ENCODE measurements at regions not wholly inside any gene's neighbourhood (a gene's known extent, or its start where the extent isn't known, plus 50 kb on each side); places are given as distances from the start of the nearest gene placed in this dataset.

DNA sequence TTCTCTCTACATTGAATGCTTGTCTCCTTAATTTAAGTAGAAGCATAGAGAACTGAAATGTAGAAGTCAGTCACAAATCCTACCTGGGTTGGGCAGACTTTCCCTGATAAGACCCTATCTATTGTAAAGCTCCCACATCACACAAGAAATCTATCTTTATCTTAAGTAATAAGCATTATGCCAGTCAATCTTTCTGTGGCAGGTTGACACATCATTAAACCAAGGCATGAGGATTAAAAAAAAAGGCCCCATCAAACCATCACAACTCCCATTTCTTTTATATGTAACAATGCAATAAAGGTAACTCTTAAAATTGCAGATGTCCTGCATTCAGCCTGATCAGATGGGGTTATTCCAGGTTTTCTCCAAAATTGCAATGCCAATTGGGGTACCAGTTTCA is 311.8 kb downstream of the TOX3 start:
- Histone ChIP-seq H3K9me3 (ENCODE audit: control insufficient read depth in 1 of 2, low read length in 2 of 2) (no peaks in the 10 kb centered on the region), H3K4me1 (ENCODE audit: insufficient read depth, low read length) (no peaks in the 10 kb centered on the region), H3K36me3 (ENCODE audit: insufficient read depth, low read length) (no peaks in the 10 kb centered on the region), H3K27me3 (ENCODE audit: insufficient read depth, low read length) (no peaks in the 10 kb centered on the region), H3K4me3 (ENCODE audit: low read length in 2 of 2) (no peak overlapping the region), H3K27ac (ENCODE audit: low read depth, low read length) (no peak overlapping the region)
- H3K9me3 Mint-ChIP-seq: peaks cover 0 to 3% (median 0%) of the 10 kb centered on the region in 8 donors
- DNase-seq: no peak
- CTCF ChIA-PET (ENCODE audit: partially characterized antibody): no interaction called here
- H3K27ac Mint-ChIP-seq: no peak overlapping the region
- intact Hi-C loops (cut with micrococcal nuclease): no loop called here
- no peaks in the 10 kb centered on the region for H3K27me3 Mint-ChIP-seq
- no peaks in the 10 kb centered on the region for H3K36me3 Mint-ChIP-seq
- no peak overlapping the region for H3K4me3 Mint-ChIP-seq
- H3K4me1 Mint-ChIP-seq: no peaks in the 10 kb centered on the region
- POLR2A ChIA-PET (ENCODE audit: partially characterized antibody): no interaction called here

DNA sequence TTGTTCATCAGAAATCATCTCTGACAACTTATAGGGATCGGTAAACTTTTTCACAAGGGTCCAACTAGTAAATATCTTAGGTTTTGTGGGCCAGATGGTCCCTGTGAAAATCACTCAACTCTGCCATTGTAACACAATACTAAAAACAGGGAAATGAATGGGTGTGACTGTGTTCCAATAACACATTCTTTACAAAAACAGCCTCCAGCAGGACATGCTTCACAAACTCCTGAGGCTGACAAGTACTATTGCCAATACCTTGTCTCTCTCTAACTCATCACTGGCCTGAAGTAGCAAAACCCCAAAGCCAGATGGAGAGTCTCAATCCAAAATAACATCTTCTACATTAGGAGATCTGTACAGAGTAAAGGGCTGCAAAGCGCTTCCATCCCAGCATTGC is 312.3 kb downstream of the TOX3 start:
- Histone ChIP-seq H3K9me3 (ENCODE audit: control insufficient read depth in 1 of 2, low read length in 2 of 2) (no peaks in the 10 kb centered on the region), H3K4me1 (ENCODE audit: insufficient read depth, low read length) (no peaks in the 10 kb centered on the region), H3K36me3 (ENCODE audit: insufficient read depth, low read length) (no peaks in the 10 kb centered on the region), H3K27ac (ENCODE audit: low read depth, low read length) (no peak overlapping the region), H3K27me3 (ENCODE audit: insufficient read depth, low read length) (no peaks in the 10 kb centered on the region), H3K4me3 (ENCODE audit: low read length in 2 of 2) (no peak overlapping the region)
- no peak overlapping the region for H3K4me3 Mint-ChIP-seq
- H3K27ac Mint-ChIP-seq: no peak overlapping the region
- CTCF ChIA-PET (ENCODE audit: partially characterized antibody): no interaction called here
- POLR2A ChIA-PET (ENCODE audit: partially characterized antibody): no interaction called here
- peaks cover 0 to 3% (median 0%) of the 10 kb centered on the region in 8 donors for H3K9me3 Mint-ChIP-seq
- H3K36me3 Mint-ChIP-seq: no peaks in the 10 kb centered on the region
- intact Hi-C loops (cut with micrococcal nuclease): no loop called here
- no peaks in the 10 kb centered on the region for H3K4me1 Mint-ChIP-seq
- no peaks in the 10 kb centered on the region for H3K27me3 Mint-ChIP-seq
- DNase-seq: no peak

DNA sequence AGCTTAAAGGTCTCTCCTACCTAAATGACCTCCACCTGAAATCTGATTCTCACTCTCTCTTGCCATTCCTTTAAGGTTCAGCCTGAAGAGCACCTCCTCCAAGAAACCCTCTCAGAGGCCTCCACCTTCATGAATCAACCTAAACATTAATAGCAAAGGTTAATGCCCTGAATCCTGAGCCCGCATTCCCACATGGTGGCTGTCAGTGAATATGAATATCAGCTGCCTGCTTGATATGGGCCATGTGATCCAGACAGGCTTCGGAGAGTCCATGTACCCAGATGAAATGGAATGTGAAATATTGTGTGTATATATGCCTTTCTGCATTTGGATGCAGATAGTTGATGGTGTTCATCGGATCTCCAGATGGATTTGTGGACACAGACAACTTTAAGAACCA is 317.5 kb downstream of the TOX3 start:
- no peak overlapping the region for H3K27ac Mint-ChIP-seq
- H3K9me3 Mint-ChIP-seq: peaks cover 0 to 3% (median 0%) of the 10 kb centered on the region in 8 donors

DNA sequence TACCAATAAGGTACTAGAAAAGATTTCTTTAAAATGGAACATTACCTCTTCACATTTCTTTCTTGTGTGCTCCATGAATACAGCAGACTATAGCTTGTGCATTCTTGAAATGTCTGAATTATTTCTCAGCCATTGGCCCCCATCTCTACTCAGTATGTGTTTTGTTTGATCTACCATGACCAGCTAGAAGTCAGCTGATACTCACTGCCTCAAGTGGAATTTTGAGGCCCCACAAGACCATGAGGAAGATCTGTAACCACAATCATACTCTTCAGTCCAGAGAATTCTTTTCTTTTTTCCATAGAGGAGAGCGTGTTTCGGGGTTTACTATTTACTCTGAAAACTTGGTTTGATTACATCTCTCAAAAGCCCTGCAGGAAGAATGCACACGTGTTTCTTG is 319.1 kb downstream of the TOX3 start:
- POLR2A ChIA-PET (ENCODE audit: partially characterized antibody): no interaction called here
- no peak overlapping the region for H3K4me3 Mint-ChIP-seq
- no peak overlapping the region for H3K27ac ChIP-seq (ENCODE audit: low read depth, low read length)

More for the DNA sequence above, 317.5 kb downstream of the TOX3 start:
- H3K9me3 ChIP-seq (ENCODE audit: control insufficient read depth in 1 of 2, low read length in 2 of 2): no peaks in the 10 kb centered on the region
- ChIA-PET CTCF (ENCODE audit: partially characterized antibody) (no interaction called here), POLR2A (ENCODE audit: partially characterized antibody) (interaction anchor here (0.6 kb wide), 1 partner anchor 9 kb away, joined by 3 read pairs; no protein-coding TSS in a partner anchor)
- Mint-ChIP-seq H3K4me1 (no peaks in the 10 kb centered on the region), H3K27me3 (no peaks in the 10 kb centered on the region), H3K4me3 (no peak overlapping the region), H3K36me3 (no peaks in the 10 kb centered on the region)
- H3K27ac ChIP-seq (ENCODE audit: low read depth, low read length): no peak overlapping the region
- no peaks in the 10 kb centered on the region for H3K36me3 ChIP-seq (ENCODE audit: insufficient read depth, low read length)
- no peak for DNase-seq
- H3K4me1 ChIP-seq (ENCODE audit: insufficient read depth, low read length): no peaks in the 10 kb centered on the region
- intact Hi-C loops (cut with micrococcal nuclease): no loop called here
- H3K4me3 ChIP-seq (ENCODE audit: low read length in 2 of 2): no peak overlapping the region
- H3K27me3 ChIP-seq (ENCODE audit: insufficient read depth, low read length): no peaks in the 10 kb centered on the region

DNA sequence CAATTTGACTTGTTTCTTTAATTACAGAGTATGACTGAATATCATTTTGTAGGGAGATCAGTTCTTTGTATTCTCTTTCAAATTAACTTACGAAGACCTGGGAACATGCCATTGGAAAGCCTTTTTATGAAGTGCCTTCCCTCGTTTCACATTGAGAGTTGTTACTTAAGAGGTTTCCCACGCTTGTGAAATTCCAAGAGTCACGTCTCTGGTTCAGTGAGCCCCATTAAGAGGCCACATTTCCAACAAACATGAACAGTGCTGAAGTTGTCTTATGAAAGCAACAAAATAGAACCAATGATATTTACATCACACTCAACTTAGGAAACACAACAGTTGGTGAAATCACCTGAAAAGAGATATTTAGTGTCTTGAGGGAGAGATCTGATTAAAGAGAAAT is 334.1 kb downstream of the TOX3 start:
- no peak overlapping the region for H3K4me3 Mint-ChIP-seq
- H3K27me3 Mint-ChIP-seq: no peaks in the 10 kb centered on the region
- Histone ChIP-seq H3K27me3 (ENCODE audit: insufficient read depth, low read length) (no peaks in the 10 kb centered on the region), H3K9me3 (ENCODE audit: control insufficient read depth in 1 of 2, low read length in 2 of 2) (no peaks in the 10 kb centered on the region), H3K36me3 (ENCODE audit: insufficient read depth, low read length) (no peaks in the 10 kb centered on the region), H3K4me3 (ENCODE audit: low read length in 2 of 2) (no peak overlapping the region), H3K27ac (ENCODE audit: low read depth, low read length) (no peak overlapping the region), H3K4me1 (ENCODE audit: insufficient read depth, low read length) (no peaks in the 10 kb centered on the region)
- POLR2A ChIA-PET (ENCODE audit: partially characterized antibody): no interaction called here
- H3K27ac Mint-ChIP-seq: no peak overlapping the region
- peaks cover 0 to 12% (median 3%) of the 10 kb centered on the region in 8 donors for H3K9me3 Mint-ChIP-seq
- intact Hi-C loops (cut with micrococcal nuclease): no loop called here
- CTCF ChIA-PET (ENCODE audit: partially characterized antibody): no interaction called here
- DNase-seq: no peak
- H3K36me3 Mint-ChIP-seq: no peaks in the 10 kb centered on the region
- no peaks in the 10 kb centered on the region for H3K4me1 Mint-ChIP-seq

More for the DNA sequence above, 319.1 kb downstream of the TOX3 start:
- no peaks in the 10 kb centered on the region for H3K9me3 ChIP-seq (ENCODE audit: control insufficient read depth in 1 of 2, low read length in 2 of 2)
- Mint-ChIP-seq H3K27me3 (no peaks in the 10 kb centered on the region), H3K9me3 (peaks cover 0 to 3% (median 0%) of the 10 kb centered on the region in 8 donors), H3K4me1 (no peaks in the 10 kb centered on the region), H3K36me3 (no peaks in the 10 kb centered on the region), H3K27ac (no peak overlapping the region)
- intact Hi-C loops (cut with micrococcal nuclease): no loop called here
- H3K4me3 ChIP-seq (ENCODE audit: low read length in 2 of 2): no peak overlapping the region
- DNase-seq: no peak
- H3K27me3 ChIP-seq (ENCODE audit: insufficient read depth, low read length): no peaks in the 10 kb centered on the region
- H3K36me3 ChIP-seq (ENCODE audit: insufficient read depth, low read length): no peaks in the 10 kb centered on the region
- CTCF ChIA-PET (ENCODE audit: partially characterized antibody): no interaction called here
- H3K4me1 ChIP-seq (ENCODE audit: insufficient read depth, low read length): no peaks in the 10 kb centered on the region

DNA sequence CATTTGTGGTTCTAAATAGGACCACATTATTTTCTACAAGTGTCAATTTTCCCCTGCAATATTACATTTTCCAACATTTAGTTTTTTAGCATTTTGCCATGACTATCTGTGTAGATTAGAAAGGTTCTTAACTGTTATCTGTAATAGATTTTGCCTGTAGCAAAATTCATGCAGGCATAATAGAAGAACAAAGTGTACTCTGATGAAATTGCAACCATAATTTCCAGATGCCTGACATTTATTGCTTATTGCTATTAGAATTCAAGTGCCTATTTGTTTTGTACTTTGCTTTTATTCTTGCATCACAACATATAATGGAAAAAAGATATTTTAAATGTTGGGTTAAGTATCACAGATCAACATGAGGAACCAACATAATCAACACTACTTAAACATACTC is 337.7 kb downstream of the TOX3 start:
- Mint-ChIP-seq H3K4me1 (no peaks in the 10 kb centered on the region), H3K9me3 (peaks cover 0 to 4% (median under 1%) of the 10 kb centered on the region in 8 donors), H3K36me3 (no peaks in the 10 kb centered on the region), H3K27ac (no peak overlapping the region), H3K4me3 (no peak overlapping the region), H3K27me3 (no peaks in the 10 kb centered on the region)
- H3K9me3 ChIP-seq (ENCODE audit: control insufficient read depth in 1 of 2, low read length in 2 of 2): no peaks in the 10 kb centered on the region
- H3K36me3 ChIP-seq (ENCODE audit: insufficient read depth, low read length): no peaks in the 10 kb centered on the region
- ChIA-PET CTCF (ENCODE audit: partially characterized antibody) (no interaction called here), POLR2A (ENCODE audit: partially characterized antibody) (no interaction called here)
- no peak overlapping the region for H3K4me3 ChIP-seq (ENCODE audit: low read length in 2 of 2)
- intact Hi-C loops (cut with micrococcal nuclease): no loop called here
- DNase-seq: no peak
- H3K27ac ChIP-seq (ENCODE audit: low read depth, low read length): no peak overlapping the region
- no peaks in the 10 kb centered on the region for H3K4me1 ChIP-seq (ENCODE audit: insufficient read depth, low read length)
- H3K27me3 ChIP-seq (ENCODE audit: insufficient read depth, low read length): no peaks in the 10 kb centered on the region

DNA sequence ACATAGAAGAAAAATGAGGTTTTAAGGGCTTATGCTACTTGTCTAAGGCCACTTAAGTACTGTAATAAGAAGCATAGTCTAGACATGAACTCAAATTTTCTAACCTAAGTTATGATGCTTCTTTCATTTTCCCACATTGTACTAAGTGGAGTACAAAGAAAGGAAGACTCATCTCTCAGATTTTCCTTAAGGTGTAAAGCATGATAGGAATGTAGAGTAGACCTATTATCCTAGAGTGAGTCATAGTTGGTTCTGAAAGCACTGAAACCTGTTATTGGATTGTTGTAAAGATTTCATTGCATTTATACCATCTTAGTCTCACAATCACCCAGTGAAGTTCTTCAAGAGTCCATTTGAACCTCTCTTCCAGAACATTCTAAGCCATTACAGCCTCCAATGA is 343.8 kb downstream of the TOX3 start:
- Histone ChIP-seq H3K9me3 (ENCODE audit: control insufficient read depth in 1 of 2, low read length in 2 of 2) (no peaks in the 10 kb centered on the region), H3K4me3 (ENCODE audit: low read length in 2 of 2) (no peak overlapping the region), H3K36me3 (ENCODE audit: insufficient read depth, low read length) (no peaks in the 10 kb centered on the region), H3K27me3 (ENCODE audit: insufficient read depth, low read length) (no peaks in the 10 kb centered on the region), H3K27ac (ENCODE audit: low read depth, low read length) (no peak overlapping the region), H3K4me1 (ENCODE audit: insufficient read depth, low read length) (no peaks in the 10 kb centered on the region)
- ChIA-PET CTCF (ENCODE audit: partially characterized antibody) (interaction anchor here (4.4 kb wide), 1 partner anchor 11 kb away, joined by 20 read pairs; no protein-coding TSS in a partner anchor), POLR2A (ENCODE audit: partially characterized antibody) (no interaction called here)
- Mint-ChIP-seq H3K27ac (no peak overlapping the region), H3K4me3 (no peak overlapping the region), H3K4me1 (no peaks in the 10 kb centered on the region), H3K9me3 (peaks cover 0 to 4% (median 0%) of the 10 kb centered on the region in 8 donors), H3K36me3 (no peaks in the 10 kb centered on the region), H3K27me3 (no peaks in the 10 kb centered on the region)
- intact Hi-C loops (cut with micrococcal nuclease): no loop called here
- DNase-seq: no peak

DNA sequence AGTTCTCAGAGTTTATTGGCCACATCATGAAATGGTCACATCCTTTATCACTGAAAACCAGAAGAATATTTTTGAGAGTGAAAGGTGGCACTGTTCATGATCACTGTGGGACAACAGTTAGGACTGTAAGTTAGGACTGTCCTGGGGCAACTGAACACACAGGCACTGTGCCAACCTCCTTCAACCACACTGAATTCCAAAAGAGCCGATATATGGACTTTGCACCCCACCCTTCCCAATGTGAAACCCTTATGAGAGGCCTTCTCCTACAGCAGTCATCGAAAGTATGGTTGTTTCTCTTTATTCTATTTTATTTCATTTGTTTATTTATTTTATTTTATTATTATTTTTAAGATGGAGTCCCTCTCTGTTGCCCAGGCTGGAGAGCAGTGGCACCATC is 353.5 kb downstream of the TOX3 start:
- ChIA-PET POLR2A (ENCODE audit: partially characterized antibody) (no interaction called here), CTCF (ENCODE audit: partially characterized antibody) (no interaction called here)
- no peaks in the 10 kb centered on the region for H3K4me1 ChIP-seq (ENCODE audit: insufficient read depth, low read length)
- no peak overlapping the region for H3K4me3 Mint-ChIP-seq
- no peak overlapping the region for H3K4me3 ChIP-seq (ENCODE audit: low read length in 2 of 2)
- no peak overlapping the region for H3K27ac ChIP-seq (ENCODE audit: low read depth, low read length)
- H3K27ac Mint-ChIP-seq: no peak overlapping the region
- no peak for DNase-seq
- H3K36me3 Mint-ChIP-seq: no peaks in the 10 kb centered on the region
- no peaks in the 10 kb centered on the region for H3K4me1 Mint-ChIP-seq
- H3K9me3 Mint-ChIP-seq: peaks cover 0 to 5% (median 0%) of the 10 kb centered on the region in 8 donors
- no peaks in the 10 kb centered on the region for H3K9me3 ChIP-seq (ENCODE audit: control insufficient read depth in 1 of 2, low read length in 2 of 2)
- H3K27me3 ChIP-seq (ENCODE audit: insufficient read depth, low read length): no peaks in the 10 kb centered on the region
- no peaks in the 10 kb centered on the region for H3K27me3 Mint-ChIP-seq
- intact Hi-C loops (cut with micrococcal nuclease): loop anchor here (5.0 kb wide), 1 partner anchor 719 kb away; no protein-coding TSS in a partner anchor
- no peaks in the 10 kb centered on the region for H3K36me3 ChIP-seq (ENCODE audit: insufficient read depth, low read length)

Data from CD4-positive, alpha-beta memory T cell (primary cell).